ENCODE measurements at regions not wholly inside any gene's neighbourhood (a gene's known extent, or its start where the extent isn't known, plus 50 kb on each side); places are given as distances from the start of the nearest gene placed in this dataset.

DNA sequence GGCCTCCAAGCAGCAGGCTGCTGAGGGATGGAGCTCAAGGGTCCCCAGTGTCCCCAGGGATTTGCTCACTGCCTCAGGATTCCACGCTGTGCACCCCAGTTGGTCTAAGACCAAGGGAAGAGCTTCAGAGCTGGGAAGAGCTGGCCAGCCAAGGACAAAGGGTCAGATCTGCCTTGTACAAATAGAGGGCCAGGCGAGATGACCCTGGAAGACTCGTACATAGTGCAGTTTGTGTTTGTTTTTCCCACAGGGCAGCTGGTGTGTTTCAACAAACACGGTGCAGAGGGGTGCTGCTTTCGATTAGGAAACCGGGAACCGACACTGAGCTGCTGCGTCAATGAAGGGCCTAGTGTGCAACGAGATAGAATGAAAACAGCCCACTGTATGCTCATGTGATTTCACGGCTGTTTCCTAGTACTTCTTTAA is 56.1 kb upstream of the TRPM1 start:
- intact Hi-C loops (cut with DNase I), result no loop called here
- Histone ChIP-seq H3K4me3 (no peak overlapping the region), H3K27ac (no peak overlapping the region), H3K36me3 (no peaks in the 10 kb centered on the region), H3K9me3 (no peaks in the 10 kb centered on the region), H3K4me1 (no peaks in the 10 kb centered on the region), H3K27me3 (no peaks in the 10 kb centered on the region)
- TF ChIP-seq, protein P1, sequence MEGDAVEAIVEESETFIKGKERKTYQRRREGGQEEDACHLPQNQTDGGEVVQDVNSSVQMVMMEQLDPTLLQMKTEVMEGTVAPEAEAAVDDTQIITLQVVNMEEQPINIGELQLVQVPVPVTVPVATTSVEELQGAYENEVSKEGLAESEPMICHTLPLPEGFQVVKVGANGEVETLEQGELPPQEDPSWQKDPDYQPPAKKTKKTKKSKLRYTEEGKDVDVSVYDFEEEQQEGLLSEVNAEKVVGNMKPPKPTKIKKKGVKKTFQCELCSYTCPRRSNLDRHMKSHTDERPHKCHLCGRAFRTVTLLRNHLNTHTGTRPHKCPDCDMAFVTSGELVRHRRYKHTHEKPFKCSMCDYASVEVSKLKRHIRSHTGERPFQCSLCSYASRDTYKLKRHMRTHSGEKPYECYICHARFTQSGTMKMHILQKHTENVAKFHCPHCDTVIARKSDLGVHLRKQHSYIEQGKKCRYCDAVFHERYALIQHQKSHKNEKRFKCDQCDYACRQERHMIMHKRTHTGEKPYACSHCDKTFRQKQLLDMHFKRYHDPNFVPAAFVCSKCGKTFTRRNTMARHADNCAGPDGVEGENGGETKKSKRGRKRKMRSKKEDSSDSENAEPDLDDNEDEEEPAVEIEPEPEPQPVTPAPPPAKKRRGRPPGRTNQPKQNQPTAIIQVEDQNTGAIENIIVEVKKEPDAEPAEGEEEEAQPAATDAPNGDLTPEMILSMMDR (IDR thresholded peaks at IDR 0.05), result no peak
- no peak for DNase-seq (ENCODE audit: low spot score in 2 of 2)

DNA sequence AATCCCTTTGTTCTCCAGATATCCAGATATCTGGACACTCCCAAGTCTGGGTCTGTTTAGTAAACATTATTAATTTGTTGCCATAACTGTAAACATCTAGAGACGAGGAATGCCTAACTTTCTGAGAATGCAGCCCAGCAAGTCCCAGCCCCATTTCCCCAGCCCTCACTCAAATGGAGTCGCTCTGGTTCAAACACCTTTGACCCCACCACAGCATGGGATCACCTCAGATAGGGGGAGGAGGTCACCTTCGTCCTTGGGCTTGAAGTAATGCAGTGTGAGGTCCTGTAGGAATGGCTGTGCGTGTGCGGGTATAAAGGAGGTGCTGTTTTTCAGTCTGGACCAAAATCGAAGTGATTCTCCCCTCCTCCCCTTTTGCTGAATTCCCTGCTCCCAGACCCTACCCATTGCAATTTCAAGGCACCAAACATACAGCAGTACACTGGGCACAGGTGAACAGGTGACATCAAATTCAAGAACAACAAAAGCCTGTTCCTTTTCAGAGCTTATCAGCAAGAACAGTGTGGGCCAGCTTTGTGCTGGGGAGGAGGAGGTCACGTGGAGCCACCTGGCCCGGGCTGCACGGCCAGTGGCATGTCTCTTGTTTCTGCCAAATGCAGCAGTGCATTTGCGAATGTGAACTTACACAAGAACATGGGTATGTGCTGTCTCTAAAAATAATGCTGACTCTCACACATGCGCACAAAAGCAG is 57.5 kb upstream of the TRPM1 start:
- no peak overlapping the region for H3K27ac ChIP-seq

DNA sequence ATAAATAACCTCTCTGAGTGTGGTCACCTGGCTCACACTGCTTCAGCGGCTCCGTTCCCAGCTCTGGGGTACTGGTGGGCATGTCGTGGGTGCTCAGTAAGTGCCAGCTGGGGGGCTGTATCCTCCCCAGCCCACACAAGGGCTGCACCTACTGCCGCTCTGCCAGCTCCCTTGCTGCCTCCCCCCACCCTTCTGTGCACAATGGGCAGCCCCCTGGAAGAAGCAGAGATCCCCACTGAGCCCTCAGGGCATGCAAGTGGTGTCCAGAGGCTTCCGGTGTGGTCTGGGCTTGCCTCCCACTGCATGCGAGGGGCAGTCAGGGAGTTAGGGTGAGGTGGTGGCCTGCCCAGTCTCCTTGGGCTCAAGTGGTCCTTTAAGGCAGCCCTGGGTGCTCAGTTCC is 58.3 kb upstream of the TRPM1 start:
- Histone ChIP-seq H3K4me3 (no peak overlapping the region), H3K36me3 (no peaks in the 10 kb centered on the region), H3K27ac (no peak overlapping the region), H3K9me3 (no peaks in the 10 kb centered on the region), H3K27me3 (no peaks in the 10 kb centered on the region), H3K4me1 (no peaks in the 10 kb centered on the region)
- DNase-seq (ENCODE audit: low spot score in 2 of 2), result no peak
- TF ChIP-seq, protein P1 (IDR thresholded peaks at IDR 0.05), result no peak
- intact Hi-C loops (cut with DNase I), result no loop called here

More for the DNA sequence above, 57.5 kb upstream of the TRPM1 start:
- Histone ChIP-seq H3K4me3 (no peak overlapping the region), H3K9me3 (no peaks in the 10 kb centered on the region), H3K36me3 (no peaks in the 10 kb centered on the region), H3K27me3 (no peaks in the 10 kb centered on the region), H3K4me1 (no peaks in the 10 kb centered on the region)
- no peak for DNase-seq (ENCODE audit: low spot score in 2 of 2)
- TF ChIP-seq, protein P1 (IDR thresholded peaks at IDR 0.05), result no peak
- intact Hi-C loops (cut with DNase I), result no loop called here

DNA sequence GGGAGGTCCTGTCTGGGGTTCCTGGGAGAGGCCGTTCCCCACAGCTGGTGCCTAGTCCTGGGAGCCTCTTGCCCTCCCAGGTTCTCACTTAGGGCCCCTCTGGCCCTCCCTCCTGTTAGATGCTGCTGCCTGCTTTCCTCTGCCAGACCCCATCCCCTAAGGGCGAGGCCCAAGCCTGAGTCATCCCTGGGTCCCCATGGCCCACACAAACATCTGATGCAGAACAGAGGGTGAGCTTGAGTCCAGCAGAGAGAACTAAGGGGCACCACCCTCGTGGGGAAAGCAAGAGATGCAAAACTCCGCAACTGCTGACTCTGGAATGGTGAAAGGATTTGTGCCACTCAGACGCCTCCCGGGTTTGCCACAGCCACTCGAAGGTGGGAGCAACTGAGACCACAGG is 58.8 kb upstream of the TRPM1 start:
- Histone ChIP-seq H3K4me1 (no peaks in the 10 kb centered on the region), H3K27ac (no peak overlapping the region), H3K36me3 (no peaks in the 10 kb centered on the region), H3K9me3 (no peaks in the 10 kb centered on the region), H3K27me3 (no peaks in the 10 kb centered on the region), H3K4me3 (no peak overlapping the region)
- no peak for DNase-seq (ENCODE audit: low spot score in 2 of 2)
- TF ChIP-seq, protein P1 (IDR thresholded peaks at IDR 0.05), result no peak
- intact Hi-C loops (cut with DNase I), result no loop called here

DNA sequence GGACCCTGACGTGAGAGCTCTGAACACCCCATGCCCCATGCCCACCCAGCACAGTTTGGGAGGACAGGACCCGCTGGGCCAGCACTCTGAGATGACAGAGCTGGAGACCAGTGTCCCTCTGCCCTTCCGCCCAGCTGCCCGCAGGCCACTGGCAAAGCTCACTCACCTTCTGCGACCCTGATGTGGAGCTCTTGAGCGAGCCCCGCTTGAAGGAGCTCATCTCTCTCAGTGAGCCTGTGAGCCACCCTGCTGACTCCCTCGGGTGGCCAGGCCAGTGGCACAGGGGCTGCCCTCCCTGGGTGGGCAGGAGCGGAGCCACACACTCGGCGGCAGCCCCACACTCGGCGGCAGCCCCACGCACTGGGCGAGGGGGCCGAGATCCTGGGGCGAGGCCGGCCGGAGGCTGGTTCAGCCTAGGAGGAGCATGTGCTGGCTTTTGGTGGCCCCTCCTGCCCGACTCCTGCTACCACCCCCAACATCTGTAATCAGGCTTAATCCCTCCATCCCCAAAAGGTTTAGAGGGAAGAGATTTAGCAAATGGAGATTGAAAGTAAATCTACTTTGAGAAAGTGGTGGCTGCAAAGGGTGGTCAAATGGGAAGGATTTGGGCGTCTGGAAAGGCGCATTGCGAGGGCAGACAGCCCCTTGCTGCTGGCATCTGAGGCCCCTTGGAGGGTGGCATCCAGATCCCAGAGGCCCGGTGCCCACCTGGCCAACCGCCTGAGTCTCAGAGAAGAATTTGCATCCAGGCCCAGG is 59.4 kb upstream of the TRPM1 start:
- Histone ChIP-seq H3K27ac (no peak overlapping the region), H3K9me3 (no peaks in the 10 kb centered on the region), H3K4me3 (no peak overlapping the region), H3K4me1 (no peaks in the 10 kb centered on the region), H3K36me3 (no peaks in the 10 kb centered on the region), H3K27me3 (no peaks in the 10 kb centered on the region)
- DNase-seq (ENCODE audit: low spot score in 2 of 2), result no peak
- TF ChIP-seq, protein P1 (IDR thresholded peaks at IDR 0.05), result no peak
- intact Hi-C loops (cut with DNase I), result no loop called here

Measured in ascending aorta (tissue), 2 donors.